ENCODE measurements at regions not wholly inside any gene's neighbourhood (a gene's known extent, or its start where the extent isn't known, plus 50 kb on each side); places are given as distances from the start of the nearest gene placed in this dataset.
"Not testable (repeated sequence)": the region's sequence is repeated elsewhere in the genome, so short reads cannot be mapped to it uniquely, and the experiment has no call there.

- H3K4me3 ChIP-seq: no peak overlapping the region
- DNase-seq (ENCODE audit: low read depth in 1 of 2, low spot score in 1 of 2): no peak
- H3K27me3 ChIP-seq: no peaks in the 10 kb centered on the region
- no peak overlapping the region for H3K27ac ChIP-seq
- H3K9me3 ChIP-seq (ENCODE audit: low read depth): no peaks in the 10 kb centered on the region
- H3K4me1 ChIP-seq (ENCODE audit: low read depth): no peaks in the 10 kb centered on the region
- no peak for TF ChIP-seq CTCF (IDR thresholded peaks at IDR 0.05; ENCODE audit: low read depth, low read length)
- no peaks in the 10 kb centered on the region for H3K36me3 ChIP-seq
Observed at GRCh38 chr5:60036192-60036938, 142.8 kb upstream of the PDE4D start.

- Histone ChIP-seq H3K36me3 (no peaks in the 10 kb centered on the region), H3K9me3 (ENCODE audit: low read depth) (no peaks in the 10 kb centered on the region), H3K4me3 (no peak overlapping the region), H3K27me3 (no peaks in the 10 kb centered on the region), H3K27ac (no peak overlapping the region), H3K4me1 (ENCODE audit: low read depth) (no peaks in the 10 kb centered on the region)
- no peak for TF ChIP-seq CTCF (IDR thresholded peaks at IDR 0.05; ENCODE audit: low read depth, low read length)
- DNase-seq (ENCODE audit: low read depth in 1 of 2, low spot score in 1 of 2): no peak
Observed at GRCh38 chr5:60026161-60026560, 132.6 kb upstream of the PDE4D start.

- no peak overlapping the region for H3K4me3 ChIP-seq
- no peaks in the 10 kb centered on the region for H3K36me3 ChIP-seq
- H3K27me3 ChIP-seq: no peaks in the 10 kb centered on the region
- H3K4me1 ChIP-seq (ENCODE audit: low read depth): no peaks in the 10 kb centered on the region
- H3K27ac ChIP-seq: no peak overlapping the region
- H3K9me3 ChIP-seq (ENCODE audit: low read depth): no peaks in the 10 kb centered on the region
- no peak for TF ChIP-seq CTCF (IDR thresholded peaks at IDR 0.05; ENCODE audit: low read depth, low read length)
- DNase-seq (ENCODE audit: low read depth in 1 of 2, low spot score in 1 of 2): no peak
Observed at GRCh38 chr5:60024104-60024503, 130.6 kb upstream of the PDE4D start.

- TF ChIP-seq CTCF (IDR thresholded peaks at IDR 0.05; ENCODE audit: low read depth, low read length): no peak
- Histone ChIP-seq H3K9me3 (ENCODE audit: low read depth) (no peaks in the 10 kb centered on the region), H3K4me3 (no peak overlapping the region), H3K4me1 (ENCODE audit: low read depth) (no peaks in the 10 kb centered on the region), H3K27ac (no peak overlapping the region), H3K27me3 (no peaks in the 10 kb centered on the region), H3K36me3 (no peaks in the 10 kb centered on the region)
- DNase-seq (ENCODE audit: low read depth in 1 of 2, low spot score in 1 of 2): no peak
Observed at GRCh38 chr5:60023255-60023654, 129.7 kb upstream of the PDE4D start.

- Histone ChIP-seq H3K27ac (no peak overlapping the region), H3K4me3 (no peak overlapping the region), H3K36me3 (no peaks in the 10 kb centered on the region), H3K9me3 (ENCODE audit: low read depth) (no peaks in the 10 kb centered on the region), H3K4me1 (ENCODE audit: low read depth) (no peaks in the 10 kb centered on the region), H3K27me3 (no peaks in the 10 kb centered on the region)
- DNase-seq (ENCODE audit: low read depth in 1 of 2, low spot score in 1 of 2): no peak
- no peak for TF ChIP-seq CTCF (IDR thresholded peaks at IDR 0.05; ENCODE audit: low read depth, low read length)
Observed at GRCh38 chr5:60020457-60020856, 126.9 kb upstream of the PDE4D start.

GRCh38 chr5:60018960-60019359 lies 125.4 kb upstream of the PDE4D start:
- H3K27ac ChIP-seq; H3K36me3 ChIP-seq; H3K9me3 ChIP-seq (ENCODE audit: low read depth); H3K27me3 ChIP-seq; DNase-seq (ENCODE audit: low read depth in 1 of 2, low spot score in 1 of 2); H3K4me3 ChIP-seq; H3K4me1 ChIP-seq (ENCODE audit: low read depth): not testable (repeated sequence)

Measured in cardiac muscle cell (in vitro differentiated cells and primary cell).